KBM-7 (cell line): ENCODE measurements at regions not wholly inside any gene's neighbourhood (a gene's known extent, or its start where the extent isn't known, plus 50 kb on each side); places are given as distances from the start of the nearest gene placed in this dataset.
A peak's percentile ranks its signal among the peaks of the same experiment; 100 is the strongest.
"Not testable (repeated sequence)": the region's sequence is repeated elsewhere in the genome, so short reads cannot be mapped to it uniquely, and the experiment has no call there.

Source experiments
- DNase-seq: peaks from one replicate; pipeline ENCODE4 v3.0.0-alpha.2; 2015
- in situ Hi-C: fragments of 300-500 bp; cut with MboI; formaldehyde crosslinking; loops from 2 replicates; pipeline ENCODE4 v1.14.3; 2020; ENCODE audit warnings: low sequenced_read_pairs, low pct_unique_long_range_greater_than_20kb, mixed read lengths

DNA sequence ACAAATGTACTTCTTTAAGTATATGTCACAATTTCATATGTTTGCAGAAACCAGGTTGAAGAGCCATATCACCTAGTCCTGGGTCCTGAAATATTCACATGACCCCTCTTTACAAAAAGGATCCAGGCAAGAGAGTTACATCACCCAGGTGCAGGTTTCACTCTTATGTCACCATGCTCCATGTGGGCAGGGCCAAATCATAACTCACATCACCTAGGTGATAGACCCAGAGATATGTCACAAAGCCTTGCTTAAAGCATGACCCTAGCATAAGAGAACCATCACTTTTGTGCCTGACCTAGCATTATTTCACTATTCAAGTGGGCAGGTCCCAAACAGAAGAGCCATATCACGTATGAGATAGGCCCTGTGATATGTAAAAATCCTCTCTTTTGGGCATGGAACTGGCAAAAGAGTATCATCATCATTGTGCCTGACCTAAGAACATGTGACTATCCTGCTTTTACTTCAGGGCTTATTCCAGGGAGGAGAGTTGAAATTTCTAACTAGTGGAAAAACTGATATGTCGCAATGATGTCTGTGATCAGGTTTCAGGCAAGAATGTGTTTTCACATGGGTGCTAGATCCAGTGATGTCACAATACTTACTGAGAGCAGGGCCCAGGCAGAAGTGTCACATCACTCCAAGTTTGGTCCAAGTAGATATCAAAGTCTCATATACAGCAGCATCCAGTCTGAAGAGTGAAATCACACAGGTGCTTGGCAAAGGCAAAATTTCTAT lies 909.9 kb upstream of the AMELY start:
- DNase-seq = no peak
- in situ Hi-C loops = no loop called here

DNA sequence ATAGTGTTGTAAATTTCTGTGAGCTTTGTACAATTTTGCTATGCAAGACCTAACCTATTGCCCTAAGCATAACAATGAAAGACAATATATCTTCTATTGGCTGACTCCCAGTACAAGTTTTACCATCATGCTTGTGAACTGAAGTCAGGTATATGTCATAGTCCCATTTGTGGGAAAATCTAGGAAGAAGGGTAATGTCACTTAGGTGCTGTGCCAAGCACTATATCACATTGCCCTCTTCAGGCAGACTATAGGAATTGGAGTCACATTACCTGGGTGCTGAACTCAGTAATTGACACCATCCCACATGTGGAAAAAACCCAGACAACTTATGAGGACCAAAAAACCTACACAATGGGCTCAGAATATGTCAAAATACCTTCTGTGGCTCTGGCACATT lies 907.4 kb upstream of the AMELY start:
- DNase-seq = peak; percentile 7
- in situ Hi-C loops = no loop called here

DNA sequence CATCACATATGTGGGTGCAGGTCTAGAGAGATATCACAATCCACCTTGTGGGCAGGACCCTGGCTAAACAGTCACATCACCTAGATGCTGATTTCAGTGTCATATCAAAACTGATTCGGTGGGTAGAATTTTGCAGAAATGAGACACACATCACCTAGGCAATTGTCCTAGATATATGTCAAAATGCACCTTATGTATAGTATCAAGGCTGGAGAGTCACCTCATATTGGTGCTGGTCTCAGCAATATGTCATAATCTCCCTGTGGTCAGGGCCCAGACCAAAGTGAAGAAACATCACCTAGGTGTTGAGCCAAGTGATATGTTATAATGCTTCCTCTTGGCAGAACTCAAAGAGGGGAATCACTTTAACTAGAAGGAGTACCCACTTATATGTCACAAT lies 905.0 kb upstream of the AMELY start:
- DNase-seq = no peak
- in situ Hi-C loops = no loop called here

DNA sequence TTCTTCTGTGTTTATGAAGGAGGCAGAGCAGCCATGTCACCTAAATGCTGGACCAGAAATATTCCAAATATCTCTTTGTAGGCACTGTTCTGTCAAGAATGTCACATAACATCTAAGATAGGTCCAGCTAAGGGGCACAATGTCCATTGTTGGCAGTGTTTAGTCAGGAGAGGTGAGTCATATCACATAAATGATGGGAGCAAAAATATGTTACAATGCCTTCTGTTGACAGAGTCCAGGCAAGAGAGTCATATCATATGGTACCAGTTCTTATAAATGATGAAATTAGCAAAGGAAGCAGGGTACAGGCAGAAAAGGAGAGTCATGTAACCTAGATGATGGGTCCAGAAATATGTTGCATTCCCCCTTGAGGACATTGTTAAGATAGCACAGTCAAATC lies 904.4 kb upstream of the AMELY start:
- in situ Hi-C loops = no loop called here
- no peak for DNase-seq

DNA sequence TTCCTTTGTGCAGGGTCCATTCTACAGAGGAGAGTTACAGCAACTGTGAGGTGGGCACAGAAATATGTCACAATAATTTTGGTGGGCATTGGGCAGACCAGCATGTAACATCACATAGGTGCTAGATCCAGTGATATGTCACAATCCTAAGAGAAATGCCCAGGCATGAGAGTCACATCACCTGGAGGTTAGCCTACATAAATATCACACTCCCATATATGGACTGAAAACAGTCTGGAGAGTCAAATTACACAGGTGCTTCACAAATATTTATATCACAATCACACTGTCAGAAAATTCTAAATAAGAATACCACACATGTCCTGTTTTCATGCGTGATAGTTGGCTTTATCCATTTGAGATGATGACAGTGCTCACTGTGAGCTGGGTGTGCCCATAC lies 903.7 kb upstream of the AMELY start:
- in situ Hi-C loops = no loop called here

DNA sequence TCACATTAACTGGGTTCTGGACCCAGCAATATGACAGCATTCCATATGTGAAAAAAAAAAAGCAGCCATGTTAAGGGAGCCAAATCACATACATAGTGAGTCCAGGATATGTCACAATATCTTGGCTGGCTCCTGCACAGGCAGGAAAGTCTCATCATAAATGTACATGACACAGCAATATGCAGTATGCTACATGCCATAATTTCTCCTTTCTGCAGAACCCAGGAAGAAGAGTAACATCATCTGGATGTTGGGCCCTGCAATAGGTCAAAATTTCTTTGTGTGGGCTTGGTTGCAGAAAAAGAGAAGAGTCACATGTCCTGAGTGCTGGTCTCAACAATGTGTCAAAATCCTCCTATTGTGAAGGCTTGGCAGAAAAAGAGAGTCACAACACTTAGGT lies 902.8 kb upstream of the AMELY start:
- DNase-seq = no peak

More for the DNA sequence above, 903.7 kb upstream of the AMELY start:
- no peak for DNase-seq

DNA sequence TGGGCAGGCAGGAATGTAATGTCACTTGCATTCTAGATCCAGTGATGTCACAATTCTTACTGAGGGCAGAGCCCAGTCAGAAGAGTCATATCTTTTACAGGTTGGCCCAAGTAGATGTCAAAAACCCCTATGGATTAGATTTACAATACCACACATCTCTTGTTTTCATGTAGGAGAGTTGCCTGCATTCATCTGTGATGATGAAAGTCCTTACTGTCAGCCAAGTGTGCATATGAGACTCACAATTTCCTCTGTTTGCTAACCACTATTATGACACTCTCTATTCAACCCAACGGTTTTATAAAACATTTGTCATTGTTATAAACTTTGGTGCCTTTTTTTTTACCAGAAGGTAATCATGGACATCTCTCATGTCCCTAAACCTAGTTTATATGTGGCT lies 898.8 kb upstream of the AMELY start:
- in situ Hi-C loops = no loop called here
- DNase-seq = no peak

More for the DNA sequence above, 902.8 kb upstream of the AMELY start:
- in situ Hi-C loops = no loop called here

DNA sequence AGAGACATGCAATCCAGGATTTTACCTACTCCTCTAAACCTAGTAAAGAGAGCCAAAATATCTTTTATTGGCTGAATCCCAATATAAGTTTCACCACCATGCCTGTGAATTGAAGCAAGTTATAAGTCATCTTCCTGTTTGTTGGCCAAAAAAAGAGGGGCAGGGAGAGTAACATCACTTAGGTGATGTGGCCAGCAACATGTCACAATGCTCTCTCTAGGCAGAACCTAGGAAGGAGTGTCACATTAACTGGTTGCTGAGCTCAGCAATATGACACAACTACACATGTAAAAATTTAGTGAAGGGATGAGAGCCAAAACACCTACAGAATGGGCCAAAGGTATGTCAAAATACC lies 895.9 kb upstream of the AMELY start:
- in situ Hi-C loops = no loop called here

DNA sequence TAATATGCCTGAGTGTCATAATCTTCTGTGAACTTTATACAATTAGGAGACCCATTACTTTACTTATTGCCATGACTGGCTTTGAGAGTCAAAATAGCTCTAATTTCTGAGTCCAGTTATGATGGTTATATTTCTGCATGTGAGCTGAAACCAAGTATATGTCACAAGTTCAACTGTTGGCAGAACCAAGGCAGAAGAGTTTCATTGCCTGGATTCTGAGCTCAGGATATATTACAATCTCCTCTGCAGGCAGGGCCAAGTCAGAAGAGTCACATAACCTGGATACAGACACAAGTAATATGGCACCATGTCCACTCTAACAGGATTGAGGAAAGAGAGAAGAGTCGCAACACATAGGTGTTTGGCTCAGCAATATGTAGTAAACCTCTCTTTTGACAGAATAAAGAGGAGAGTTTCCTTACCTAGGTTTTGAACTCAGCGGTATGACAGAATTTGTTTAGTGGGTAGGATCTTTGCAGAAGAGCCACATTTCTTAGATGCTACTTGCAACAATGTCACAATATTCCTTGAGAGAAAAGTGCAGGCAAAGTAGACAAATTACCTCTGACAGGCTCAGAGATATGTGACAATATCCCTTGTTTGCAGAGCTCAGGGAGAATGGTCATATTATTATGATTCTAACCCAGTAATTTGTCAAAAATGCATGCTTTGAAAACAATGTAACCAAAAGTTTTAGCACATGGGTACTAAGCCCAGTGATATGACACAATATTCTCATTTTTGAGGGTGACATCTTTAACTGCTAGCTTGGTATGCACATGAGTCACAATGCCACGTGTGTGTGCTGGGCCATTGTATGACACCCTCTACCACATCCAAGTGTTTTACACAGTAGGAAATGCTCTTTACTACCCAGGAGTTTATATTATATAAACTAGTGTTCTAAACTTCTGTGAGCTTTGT lies 895.3 kb upstream of the AMELY start:
- in situ Hi-C loops = no loop called here
- DNase-seq = no peak

More for the DNA sequence above, 895.9 kb upstream of the AMELY start:
- DNase-seq = no peak

DNA sequence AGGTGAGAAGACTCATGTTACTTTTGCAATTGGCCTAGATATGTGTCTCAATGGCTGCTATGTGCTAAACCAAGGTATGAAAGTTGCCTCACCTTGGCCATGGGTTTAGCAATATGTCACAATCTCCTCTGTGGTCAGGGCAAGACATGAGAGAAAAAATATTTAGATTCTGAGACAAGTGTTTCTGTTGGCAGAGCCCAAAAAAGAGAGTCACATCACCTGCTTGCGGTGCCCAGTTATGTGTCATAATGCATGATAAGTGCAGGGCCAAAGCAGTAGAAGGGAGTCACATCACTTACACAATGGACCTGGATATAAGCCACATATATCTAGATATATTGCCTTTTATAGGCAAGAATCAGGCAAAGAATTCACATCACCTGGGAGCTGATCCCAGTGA lies 894.1 kb upstream of the AMELY start:
- no peak for DNase-seq
- in situ Hi-C loops = no loop called here

DNA sequence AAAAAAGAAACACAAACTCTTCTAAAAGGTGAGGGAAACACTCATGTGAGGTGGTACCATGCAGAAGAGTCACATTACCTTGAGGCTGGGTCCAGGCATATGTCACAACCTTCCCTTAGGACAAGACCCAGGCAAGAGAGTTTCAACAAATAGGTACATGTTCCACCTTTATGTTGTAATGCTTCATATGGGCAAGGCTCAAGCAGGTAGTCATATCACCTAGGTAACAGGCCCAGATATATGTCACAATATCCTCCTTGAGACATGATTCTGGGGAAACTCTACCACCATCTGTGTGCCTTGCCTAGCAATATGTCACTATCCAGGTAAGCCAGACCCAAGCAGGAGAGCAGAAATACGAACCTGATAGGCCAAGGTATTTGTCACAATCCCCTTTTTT lies 892.2 kb upstream of the AMELY start:
- DNase-seq = no peak
- in situ Hi-C loops = no loop called here

DNA sequence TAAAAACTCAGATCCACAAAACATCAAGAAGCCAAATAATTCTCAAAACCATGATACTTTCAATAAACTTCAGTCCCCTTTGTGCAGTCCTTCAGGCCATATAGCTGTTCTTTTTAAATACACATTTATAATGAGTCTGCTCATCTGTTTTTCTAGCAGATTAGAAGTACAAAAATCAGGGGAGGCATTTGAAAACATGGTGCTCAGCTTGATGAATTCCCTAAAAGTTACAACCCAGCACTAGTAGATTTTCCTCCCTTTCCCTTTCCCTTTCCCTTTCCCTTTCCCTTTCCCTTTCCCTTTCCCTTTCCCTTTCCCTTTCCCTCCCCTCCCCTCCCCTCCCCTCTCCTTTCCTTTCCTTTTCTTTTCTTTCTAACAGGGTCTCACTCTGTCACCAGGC lies 884.6 kb upstream of the AMELY start:
- in situ Hi-C loops = no loop called here
- no peak for DNase-seq

DNA sequence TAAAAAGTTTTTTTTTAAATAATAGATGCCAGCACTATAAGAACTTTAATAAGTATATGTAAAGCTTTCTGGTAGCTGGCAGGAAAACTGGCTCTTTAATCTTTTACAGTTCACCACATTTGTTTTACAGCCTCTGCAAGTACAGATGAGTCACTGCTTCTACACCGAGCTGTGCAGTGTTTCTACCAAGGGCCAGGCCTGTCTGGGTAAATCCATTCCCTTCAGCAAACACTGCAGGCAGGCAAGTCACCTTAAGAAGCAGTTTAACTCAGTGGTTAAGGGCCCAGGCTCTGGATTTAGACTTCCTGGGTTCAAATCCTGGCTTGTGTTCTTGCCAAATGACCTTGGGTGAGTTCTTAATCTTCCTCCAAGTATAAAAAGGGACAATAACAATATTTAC lies 882.9 kb upstream of the AMELY start:
- in situ Hi-C loops = no loop called here
- DNase-seq = no peak

DNA sequence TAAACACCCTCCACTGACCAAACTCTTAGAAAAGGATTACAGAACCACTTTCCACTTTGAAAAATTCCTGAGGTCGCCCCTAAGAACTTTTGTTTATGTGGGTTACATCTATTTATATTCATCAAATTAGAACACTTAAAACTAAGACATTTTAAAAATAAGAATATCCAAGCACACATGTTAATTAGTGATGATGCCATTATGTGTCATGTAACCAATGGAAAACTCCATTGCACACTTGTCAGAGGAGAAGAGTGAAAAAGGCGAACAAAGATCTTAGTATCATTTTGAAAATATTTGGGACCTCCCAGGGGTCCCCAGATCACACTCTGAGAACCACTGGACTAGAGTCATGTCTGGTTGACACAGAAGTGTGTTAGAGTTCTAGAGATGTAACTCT lies 882.4 kb upstream of the AMELY start:
- no peak for DNase-seq

DNA sequence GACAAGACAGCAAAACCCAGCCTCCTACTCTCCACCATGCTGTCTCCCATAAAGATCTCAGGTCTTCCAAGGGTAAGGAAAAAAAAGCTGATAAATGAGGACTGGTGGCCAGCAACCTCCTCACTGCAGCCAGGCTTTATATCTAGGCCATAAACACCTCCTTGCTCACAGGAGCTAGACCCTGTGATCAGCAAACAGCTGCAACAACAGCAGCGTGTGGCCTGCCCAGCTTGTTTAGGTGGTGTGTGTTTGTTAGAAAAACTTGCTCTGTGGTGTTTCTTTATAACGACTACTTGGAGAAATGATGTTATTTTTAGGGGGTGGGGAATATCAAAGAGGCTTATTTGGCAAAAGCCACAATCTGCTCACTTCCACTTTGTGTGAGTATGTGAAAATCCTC lies 880.9 kb upstream of the AMELY start:
- in situ Hi-C loops = no loop called here

More for the DNA sequence above, 882.4 kb upstream of the AMELY start:
- in situ Hi-C loops = no loop called here

DNA sequence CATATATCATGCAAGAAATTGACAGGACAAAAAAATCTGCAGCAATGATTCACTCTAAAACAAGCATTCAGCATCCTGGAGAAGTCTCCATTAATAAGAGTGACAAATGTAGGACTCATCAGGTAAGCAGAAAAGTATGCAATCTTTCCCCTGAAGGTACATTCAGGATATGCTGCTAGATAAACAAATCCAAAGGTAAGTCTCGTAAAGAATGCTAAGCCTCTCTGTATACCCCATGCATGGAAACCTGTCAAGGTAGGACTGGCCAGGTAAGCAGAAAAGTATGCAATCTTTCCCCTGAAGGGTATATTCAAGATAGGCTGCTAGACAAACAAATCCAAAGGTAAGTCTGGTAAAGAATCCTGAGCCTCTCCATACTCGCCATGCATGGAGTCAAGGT lies 869.9 kb upstream of the AMELY start:
- in situ Hi-C loops = no loop called here
- DNase-seq = no peak

More for the DNA sequence above, 880.9 kb upstream of the AMELY start:
- DNase-seq = no peak

DNA sequence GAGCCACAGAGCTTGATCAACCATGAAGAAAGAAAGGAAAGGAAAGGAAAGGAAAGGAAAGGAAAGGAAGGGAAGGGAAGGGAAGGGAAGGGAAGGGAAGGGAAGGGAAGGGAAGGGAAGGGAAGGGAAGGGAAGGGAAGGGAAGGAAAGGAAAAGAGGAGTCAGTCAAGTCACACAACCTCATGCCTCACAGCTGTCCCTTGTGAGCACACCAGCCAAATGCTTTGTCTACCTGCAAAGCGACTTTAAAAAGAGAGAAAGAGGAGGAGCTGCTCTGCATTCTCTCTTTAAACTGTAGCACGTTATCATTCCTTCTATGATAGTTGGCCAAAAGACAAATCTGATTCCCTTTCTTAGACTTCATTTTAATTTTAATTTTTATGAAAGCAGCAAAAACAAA lies 863.9 kb upstream of the AMELY start:
- in situ Hi-C loops, DNase-seq: not testable (repeated sequence)

DNA sequence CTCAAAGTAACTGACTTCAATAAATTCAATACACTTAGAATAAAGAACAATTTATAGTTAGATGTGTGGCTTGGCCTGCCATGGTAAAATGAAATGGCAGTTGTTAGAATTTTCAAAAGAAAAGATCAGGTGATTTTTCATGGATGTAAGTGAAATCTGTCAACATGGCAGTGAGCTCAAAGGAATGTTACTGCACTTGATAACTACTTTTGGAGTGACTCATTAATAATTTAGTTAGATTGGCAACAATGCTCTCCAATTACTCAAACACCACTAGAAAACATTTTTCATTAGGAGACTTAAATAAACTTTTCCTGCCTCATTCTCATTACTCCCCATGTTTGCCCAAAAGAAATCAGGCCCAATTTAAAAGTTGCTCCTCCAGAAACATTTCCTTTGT lies 860.2 kb upstream of the AMELY start:
- in situ Hi-C loops = no loop called here
- DNase-seq = no peak

DNA sequence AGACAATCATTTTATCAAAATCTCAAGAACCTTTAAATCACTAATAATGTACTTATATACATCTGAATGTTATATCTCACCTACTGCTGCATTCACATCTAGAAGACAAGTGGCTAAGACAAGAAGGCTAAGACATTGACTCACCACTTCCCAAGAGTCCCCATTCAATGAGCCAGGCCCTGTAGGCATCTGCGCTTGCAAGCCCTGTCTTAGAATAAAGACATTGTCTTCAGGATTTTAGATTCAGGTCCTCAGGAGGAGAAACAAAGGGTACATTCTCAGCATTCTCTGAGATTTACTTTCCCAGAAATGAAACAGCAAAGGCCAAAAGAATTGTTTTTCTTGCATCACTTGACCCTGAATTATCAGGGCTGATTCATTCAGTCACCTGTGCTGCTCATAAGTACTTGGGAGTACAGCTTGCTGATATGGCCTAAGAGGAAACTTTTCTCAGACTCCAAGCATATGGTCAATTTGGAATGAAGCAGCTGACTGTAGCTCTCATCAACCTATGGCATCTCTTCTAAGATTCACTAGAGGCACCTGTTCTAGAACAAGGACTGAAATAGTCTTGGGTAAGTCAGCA lies 858.3 kb upstream of the AMELY start:
- in situ Hi-C loops = no loop called here
- DNase-seq = no peak

DNA sequence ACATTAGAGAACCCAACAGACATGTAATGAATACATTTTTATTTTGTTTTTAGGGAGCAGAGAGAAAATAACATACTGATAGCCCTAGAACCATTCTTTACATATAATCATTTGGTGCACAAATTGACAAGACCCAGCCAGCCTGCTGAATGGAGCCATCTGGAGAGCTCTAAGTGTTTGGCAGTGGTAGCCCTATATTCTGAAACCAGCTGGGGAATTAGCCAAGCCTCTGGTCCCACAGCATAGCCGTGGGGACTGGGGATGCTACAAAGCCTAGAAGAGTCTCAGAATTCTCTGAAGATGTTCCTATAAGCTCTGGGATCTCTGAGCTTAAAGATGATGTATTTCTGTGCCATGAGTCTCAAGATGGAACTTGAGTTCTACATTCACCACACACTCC lies 857.3 kb upstream of the AMELY start:
- DNase-seq = no peak

More for the DNA sequence above, 857.3 kb upstream of the AMELY start:
- in situ Hi-C loops = no loop called here
